Cardiac fibroblast (primary cell): ENCODE measurements at regions not wholly inside any gene's neighbourhood (a gene's known extent, or its start where the extent isn't known, plus 50 kb on each side); places are given as distances from the start of the nearest gene placed in this dataset.

Experiments used
- DNase-seq, 2 donors: peaks; one replicate each; pipeline versions ENCODE4 v3.0.0 to v3.0.0-alpha.2; 2010; ENCODE audit warnings: low read depth in 2 of 2
- H3K4me3 ChIP-seq, 2 donors: replicated peaks in 1 of 2; 1 replicate in 1 of 2; 2 replicates in 1 of 2; pipeline ENCODE4 v1.5.1; 2011; ENCODE audit warnings: low read depth in 2 of 2, low read length in 2 of 2, mild to moderate bottlenecking in 2 of 2, moderate library complexity in 1 of 2
- TF ChIP-seq, protein P1 (sequence below): IDR thresholded peaks from one replicate; pipeline ENCODE4 v1.5.1; 2011; ENCODE audit warnings: low read depth, mild to moderate bottlenecking, low read length, inconsistent platforms

DNA sequence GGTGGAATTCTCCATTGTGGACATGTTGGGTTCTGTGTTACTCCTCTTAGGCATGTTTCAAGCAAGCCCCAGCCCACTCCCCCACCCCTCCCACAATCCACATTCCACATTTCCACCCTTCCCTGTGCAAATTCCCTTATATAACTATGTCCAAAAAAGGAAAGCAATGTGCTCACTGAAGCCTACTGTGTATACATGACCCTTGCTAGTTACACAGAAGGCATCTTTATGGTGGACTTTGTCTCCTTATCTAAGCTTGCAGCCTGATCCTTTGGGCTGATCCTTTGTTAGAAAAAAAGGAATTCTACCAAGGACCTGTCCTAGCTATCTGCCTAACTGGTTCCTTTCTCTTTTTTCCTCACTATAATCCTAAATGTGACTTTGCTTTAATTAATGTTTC, 796.8 kb downstream of the NLGN4X start:
- no peak overlapping the region for H3K4me3 ChIP-seq
- no peak for DNase-seq

GRCh38 chrX:5425119-5425518, 803.5 kb downstream of the NLGN4X start:
- TF ChIP-seq, protein P1, sequence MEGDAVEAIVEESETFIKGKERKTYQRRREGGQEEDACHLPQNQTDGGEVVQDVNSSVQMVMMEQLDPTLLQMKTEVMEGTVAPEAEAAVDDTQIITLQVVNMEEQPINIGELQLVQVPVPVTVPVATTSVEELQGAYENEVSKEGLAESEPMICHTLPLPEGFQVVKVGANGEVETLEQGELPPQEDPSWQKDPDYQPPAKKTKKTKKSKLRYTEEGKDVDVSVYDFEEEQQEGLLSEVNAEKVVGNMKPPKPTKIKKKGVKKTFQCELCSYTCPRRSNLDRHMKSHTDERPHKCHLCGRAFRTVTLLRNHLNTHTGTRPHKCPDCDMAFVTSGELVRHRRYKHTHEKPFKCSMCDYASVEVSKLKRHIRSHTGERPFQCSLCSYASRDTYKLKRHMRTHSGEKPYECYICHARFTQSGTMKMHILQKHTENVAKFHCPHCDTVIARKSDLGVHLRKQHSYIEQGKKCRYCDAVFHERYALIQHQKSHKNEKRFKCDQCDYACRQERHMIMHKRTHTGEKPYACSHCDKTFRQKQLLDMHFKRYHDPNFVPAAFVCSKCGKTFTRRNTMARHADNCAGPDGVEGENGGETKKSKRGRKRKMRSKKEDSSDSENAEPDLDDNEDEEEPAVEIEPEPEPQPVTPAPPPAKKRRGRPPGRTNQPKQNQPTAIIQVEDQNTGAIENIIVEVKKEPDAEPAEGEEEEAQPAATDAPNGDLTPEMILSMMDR, result no peak
- no peak overlapping the region for H3K4me3 ChIP-seq
- no peak for DNase-seq

More for the DNA sequence above, 796.8 kb downstream of the NLGN4X start:
- TF ChIP-seq, protein P1, result no peak

GRCh38 chrX:5417381-5417780, 811.3 kb downstream of the NLGN4X start:
- no peak for DNase-seq
- TF ChIP-seq, protein P1, result no peak
- H3K4me3 ChIP-seq, result no peak overlapping the region

DNA sequence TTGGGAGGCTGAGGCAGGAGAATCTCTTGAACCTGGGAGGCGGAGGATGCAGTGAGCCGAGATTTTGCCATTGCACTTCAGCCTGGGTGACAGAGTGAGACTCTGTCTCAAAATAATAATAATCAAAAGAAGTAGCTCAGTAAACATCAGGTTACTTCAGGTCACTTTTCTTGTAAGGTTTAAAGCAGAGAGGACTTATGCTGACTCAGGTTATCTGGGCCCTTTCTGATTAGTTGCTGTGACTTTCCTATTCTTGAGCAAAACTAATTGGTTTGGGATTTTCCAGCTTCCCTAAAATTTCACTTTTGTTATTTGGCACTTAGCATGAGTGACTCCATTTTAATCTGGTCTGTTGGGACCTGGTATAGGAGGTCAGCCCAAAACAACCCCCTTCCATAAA, 812.9 kb downstream of the NLGN4X start:
- H3K4me3 ChIP-seq, result no peak overlapping the region
- no peak for DNase-seq
- TF ChIP-seq, protein P1, result no peak

DNA sequence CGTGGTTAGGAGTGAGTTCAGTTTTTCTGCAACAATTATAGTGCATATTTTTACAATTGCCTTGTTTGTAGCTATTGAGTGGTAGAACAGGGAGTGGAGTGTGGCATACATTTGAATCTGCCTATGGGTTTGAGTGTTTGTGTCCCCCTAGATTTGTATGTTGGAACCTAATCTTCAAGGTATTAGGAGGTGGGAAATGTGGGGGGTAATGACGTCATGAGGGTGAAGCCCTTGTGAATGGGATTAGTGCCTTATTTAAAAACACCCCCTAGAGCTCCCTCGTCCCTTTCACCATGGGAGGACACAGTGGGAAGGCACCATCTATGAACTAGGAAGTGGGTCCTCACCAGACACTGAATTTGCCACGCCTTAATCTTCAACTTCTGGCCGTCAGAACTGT, 819.6 kb downstream of the NLGN4X start:
- DNase-seq, result no peak
- H3K4me3 ChIP-seq, result no peak overlapping the region
- TF ChIP-seq, protein P1, result no peak

- no peak overlapping the region for H3K4me3 ChIP-seq
- TF ChIP-seq, protein P1, result no peak
- DNase-seq, result no peak
Measured at GRCh38 chrX:5402461-5402860, 826.2 kb downstream of the NLGN4X start.

DNA sequence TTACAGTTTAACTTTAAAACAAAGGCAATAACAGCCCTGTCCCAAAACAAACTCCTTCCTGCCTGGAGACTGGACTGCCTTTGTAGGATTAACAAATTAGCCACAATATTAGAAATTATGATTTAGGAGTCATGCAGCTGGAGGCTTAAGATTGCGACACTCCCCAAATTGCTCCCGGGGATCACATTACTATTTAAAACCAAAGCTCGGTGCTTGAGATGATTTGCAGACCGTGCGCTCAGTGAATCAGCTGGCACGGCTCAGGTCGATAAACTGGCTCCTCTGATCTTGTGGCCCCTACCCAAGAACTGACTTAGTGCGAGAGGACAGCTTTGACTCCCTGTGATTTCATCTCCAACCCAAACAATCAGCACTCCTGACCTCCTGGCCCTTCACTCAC, 829.3 kb downstream of the NLGN4X start:
- DNase-seq, result no peak
- TF ChIP-seq, protein P1, result no peak
- H3K4me3 ChIP-seq, result no peak overlapping the region
